ENCODE measurements at regions not wholly inside any gene's neighbourhood (a gene's known extent, or its start where the extent isn't known, plus 50 kb on each side); places are given as distances from the start of the nearest gene placed in this dataset.

- no peak overlapping the region for H3K27ac Mint-ChIP-seq (ENCODE audit: unreplicated experiment)
- no peak for DNase-seq
- POLR2A ChIA-PET, result no interaction called here
- intact Hi-C loops (cut with micrococcal nuclease; ENCODE audit: unreplicated experiment), result no loop called here
- H3K9me3 ChIP-seq, result no peaks in the 10 kb centered on the region
- peaks cover 2% of the 10 kb centered on the region for H3K27me3 Mint-ChIP-seq (ENCODE audit: insufficient read depth, unreplicated experiment)
- TF ChIP-seq CTCF (IDR thresholded peaks at IDR 0.05; ENCODE audit: insufficient read depth in 1 of 2, low read depth in 1 of 2, low read length in 1 of 2, severe bottlenecking in 1 of 2, unreplicated experiment in 1 of 2), result no peak
- H3K36me3 ChIP-seq (ENCODE audit: control insufficient read depth, insufficient read depth, low read length), result no peaks in the 10 kb centered on the region
- no peaks in the 10 kb centered on the region for H3K36me3 Mint-ChIP-seq (ENCODE audit: insufficient read depth, unreplicated experiment)
- BruUV-seq (replicated peaks), result no TSS peak
- H3K9me3 Mint-ChIP-seq (ENCODE audit: unreplicated experiment), result no peaks in the 10 kb centered on the region
- H3K4me3 ChIP-seq (ENCODE audit: low read depth, low read length), result no peak overlapping the region
- CTCF ChIA-PET, result no interaction called here
- H3K4me1 Mint-ChIP-seq (ENCODE audit: low read depth, unreplicated experiment), result no peaks in the 10 kb centered on the region
- H3K4me1 ChIP-seq, result no peaks in the 10 kb centered on the region
- no peak overlapping the region for H3K4me3 Mint-ChIP-seq (ENCODE audit: unreplicated experiment)
- H3K27me3 ChIP-seq (replicated peaks; ENCODE audit: control insufficient read depth, insufficient read depth, low read length), result no peaks in the 10 kb centered on the region
These were observed 266.9 kb upstream of the TTC14 start for GRCh38 chr3:180335050-180335449.

GRCh38 chr3:180340395-180340794 is 261.6 kb upstream of the TTC14 start:
- H3K9me3 Mint-ChIP-seq (ENCODE audit: unreplicated experiment), result no peaks in the 10 kb centered on the region
- TF ChIP-seq CTCF (IDR thresholded peaks at IDR 0.05; ENCODE audit: insufficient read depth in 1 of 2, low read depth in 1 of 2, low read length in 1 of 2, severe bottlenecking in 1 of 2, unreplicated experiment in 1 of 2), result no peak
- CTCF ChIA-PET, result no interaction called here

GRCh38 chr3:180341516-180341915 is 260.4 kb upstream of the TTC14 start:
- Mint-ChIP-seq H3K27ac (ENCODE audit: unreplicated experiment) (no peak overlapping the region), H3K27me3 (ENCODE audit: insufficient read depth, unreplicated experiment) (peaks cover 3% of the 10 kb centered on the region), H3K4me1 (ENCODE audit: low read depth, unreplicated experiment) (no peaks in the 10 kb centered on the region), H3K9me3 (ENCODE audit: unreplicated experiment) (no peaks in the 10 kb centered on the region), H3K36me3 (ENCODE audit: insufficient read depth, unreplicated experiment) (no peaks in the 10 kb centered on the region), H3K4me3 (ENCODE audit: unreplicated experiment) (no peak overlapping the region)
- Histone ChIP-seq H3K4me3 (ENCODE audit: low read depth, low read length) (no peak overlapping the region), H3K36me3 (ENCODE audit: control insufficient read depth, insufficient read depth, low read length) (no peaks in the 10 kb centered on the region), H3K27me3 (replicated peaks; ENCODE audit: control insufficient read depth, insufficient read depth, low read length) (no peaks in the 10 kb centered on the region), H3K9me3 (no peaks in the 10 kb centered on the region), H3K4me1 (no peaks in the 10 kb centered on the region)
- POLR2A ChIA-PET, result no interaction called here
- DNase-seq, result no peak
- CTCF ChIA-PET, result no interaction called here
- intact Hi-C loops (cut with micrococcal nuclease; ENCODE audit: unreplicated experiment), result no loop called here
- TF ChIP-seq CTCF (IDR thresholded peaks at IDR 0.05; ENCODE audit: insufficient read depth in 1 of 2, low read depth in 1 of 2, low read length in 1 of 2, severe bottlenecking in 1 of 2, unreplicated experiment in 1 of 2), result no peak
- BruUV-seq (replicated peaks), result no TSS peak

More at GRCh38 chr3:180340395-180340794, 261.6 kb upstream of the TTC14 start:
- Mint-ChIP-seq H3K36me3 (ENCODE audit: insufficient read depth, unreplicated experiment) (no peaks in the 10 kb centered on the region), H3K27ac (ENCODE audit: unreplicated experiment) (no peak overlapping the region), H3K4me3 (ENCODE audit: unreplicated experiment) (no peak overlapping the region), H3K27me3 (ENCODE audit: insufficient read depth, unreplicated experiment) (peaks cover 3% of the 10 kb centered on the region), H3K4me1 (ENCODE audit: low read depth, unreplicated experiment) (no peaks in the 10 kb centered on the region)
- no peak for DNase-seq
- POLR2A ChIA-PET, result no interaction called here
- H3K27me3 ChIP-seq (replicated peaks; ENCODE audit: control insufficient read depth, insufficient read depth, low read length), result no peaks in the 10 kb centered on the region
- H3K4me1 ChIP-seq, result no peaks in the 10 kb centered on the region
- no peaks in the 10 kb centered on the region for H3K36me3 ChIP-seq (ENCODE audit: control insufficient read depth, insufficient read depth, low read length)
- H3K9me3 ChIP-seq, result no peaks in the 10 kb centered on the region
- intact Hi-C loops (cut with micrococcal nuclease; ENCODE audit: unreplicated experiment), result no loop called here
- no TSS peak for BruUV-seq (replicated peaks)
- H3K4me3 ChIP-seq (ENCODE audit: low read depth, low read length), result no peak overlapping the region

All from Caco-2 (cell line).